ENCODE measurements at regions not wholly inside any gene's neighbourhood (a gene's known extent, or its start where the extent isn't known, plus 50 kb on each side); places are given as distances from the start of the nearest gene placed in this dataset.

- TF ChIP-seq, protein P1, sequence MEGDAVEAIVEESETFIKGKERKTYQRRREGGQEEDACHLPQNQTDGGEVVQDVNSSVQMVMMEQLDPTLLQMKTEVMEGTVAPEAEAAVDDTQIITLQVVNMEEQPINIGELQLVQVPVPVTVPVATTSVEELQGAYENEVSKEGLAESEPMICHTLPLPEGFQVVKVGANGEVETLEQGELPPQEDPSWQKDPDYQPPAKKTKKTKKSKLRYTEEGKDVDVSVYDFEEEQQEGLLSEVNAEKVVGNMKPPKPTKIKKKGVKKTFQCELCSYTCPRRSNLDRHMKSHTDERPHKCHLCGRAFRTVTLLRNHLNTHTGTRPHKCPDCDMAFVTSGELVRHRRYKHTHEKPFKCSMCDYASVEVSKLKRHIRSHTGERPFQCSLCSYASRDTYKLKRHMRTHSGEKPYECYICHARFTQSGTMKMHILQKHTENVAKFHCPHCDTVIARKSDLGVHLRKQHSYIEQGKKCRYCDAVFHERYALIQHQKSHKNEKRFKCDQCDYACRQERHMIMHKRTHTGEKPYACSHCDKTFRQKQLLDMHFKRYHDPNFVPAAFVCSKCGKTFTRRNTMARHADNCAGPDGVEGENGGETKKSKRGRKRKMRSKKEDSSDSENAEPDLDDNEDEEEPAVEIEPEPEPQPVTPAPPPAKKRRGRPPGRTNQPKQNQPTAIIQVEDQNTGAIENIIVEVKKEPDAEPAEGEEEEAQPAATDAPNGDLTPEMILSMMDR (IDR thresholded peaks at IDR 0.05; ENCODE audit: low read depth, low read length): no peak
- no peak for DNase-seq (ENCODE audit: extremely low read depth, low read depth)
Observed at GRCh38 chr1:5331101-5331500, 661.1 kb downstream of the NPHP4 start.

DNA sequence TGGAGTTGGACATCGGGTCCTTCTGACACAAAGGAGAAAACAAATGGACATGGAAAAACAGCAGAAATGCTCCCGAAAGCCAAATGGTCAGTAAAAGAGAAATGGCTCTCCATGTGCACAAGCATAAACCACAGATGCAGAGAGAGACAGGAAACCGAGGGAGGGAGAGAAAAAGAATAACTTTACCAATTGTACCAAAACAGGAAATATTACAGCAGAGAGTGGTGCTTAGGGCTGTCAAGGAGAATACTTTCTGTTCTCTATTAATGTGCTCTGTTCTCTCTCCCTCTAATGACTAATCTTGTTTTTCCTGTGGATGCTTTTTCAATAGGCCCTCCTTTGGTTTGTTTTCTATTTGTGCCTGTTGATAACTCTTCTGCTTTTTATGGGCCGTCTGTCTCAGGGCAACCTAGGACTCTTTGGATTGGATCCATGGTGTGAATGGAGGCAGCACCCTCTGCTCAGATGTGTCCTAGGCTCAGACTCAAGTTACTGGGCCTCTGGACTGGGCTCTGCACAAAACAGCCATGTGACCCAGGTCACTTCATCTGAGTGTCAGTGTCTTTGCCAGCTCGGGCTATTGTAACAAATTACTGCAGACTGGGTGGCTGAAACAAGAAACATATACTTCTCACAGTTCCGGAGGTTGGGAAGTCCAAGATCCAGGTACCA is 663.0 kb downstream of the NPHP4 start:
- no peak for DNase-seq (ENCODE audit: extremely low read depth, low read depth)
- TF ChIP-seq, protein P1 (IDR thresholded peaks at IDR 0.05; ENCODE audit: low read depth, low read length): no peak

GRCh38 chr1:5324883-5325282 is 667.3 kb downstream of the NPHP4 start:
- DNase-seq (ENCODE audit: extremely low read depth, low read depth): no peak
- TF ChIP-seq, protein P1 (IDR thresholded peaks at IDR 0.05; ENCODE audit: low read depth, low read length): no peak

- TF ChIP-seq, protein P1 (IDR thresholded peaks at IDR 0.05; ENCODE audit: low read depth, low read length): no peak
- no peak for DNase-seq (ENCODE audit: extremely low read depth, low read depth)
Observed at GRCh38 chr1:5318143-5318816, 663.9 kb downstream of the AJAP1 start.

DNA sequence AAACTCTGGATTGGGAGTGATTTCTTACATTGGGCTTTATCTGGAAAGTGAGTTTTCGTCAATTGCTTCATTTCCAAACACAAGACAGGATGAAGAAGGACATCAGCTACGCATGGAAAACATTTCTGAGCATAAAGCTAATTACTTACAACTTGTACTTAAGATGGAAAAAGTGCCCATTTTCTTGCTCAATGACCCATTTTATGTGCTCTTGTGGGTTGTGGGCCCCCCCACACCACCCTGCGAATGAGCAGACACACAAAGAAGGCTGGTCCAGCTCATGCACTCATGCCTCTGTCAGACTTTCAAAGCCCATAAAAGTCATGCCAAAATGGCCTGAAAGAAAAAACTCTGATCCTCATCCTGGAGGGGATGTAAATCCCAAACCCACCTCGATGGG is 663.0 kb downstream of the AJAP1 start:
- TF ChIP-seq, protein P1 (IDR thresholded peaks at IDR 0.05; ENCODE audit: low read depth, low read length): no peak
- no peak for DNase-seq (ENCODE audit: extremely low read depth, low read depth)

DNA sequence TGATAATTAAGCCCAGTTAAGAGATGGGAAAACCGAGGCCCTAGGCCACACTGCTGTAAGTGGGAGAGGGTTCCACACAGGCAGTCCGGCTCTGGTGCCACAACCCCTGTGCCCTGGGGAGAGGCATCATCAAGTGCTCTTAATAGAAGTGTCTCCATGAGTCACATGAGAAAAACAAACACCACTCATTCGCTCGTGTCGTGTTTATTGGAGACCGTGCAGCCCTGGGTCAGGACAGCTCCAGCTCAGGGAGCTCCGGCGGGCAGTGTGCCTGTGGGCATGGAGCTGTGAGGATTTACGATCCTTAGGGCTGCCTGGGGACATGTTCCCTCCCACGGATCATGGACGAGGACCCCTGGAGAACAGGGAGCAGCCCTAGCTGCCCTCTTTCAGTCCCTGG is 658.5 kb downstream of the AJAP1 start:
- TF ChIP-seq, protein P1 (IDR thresholded peaks at IDR 0.05; ENCODE audit: low read depth, low read length): no peak
- DNase-seq (ENCODE audit: extremely low read depth, low read depth): no peak

- no peak for DNase-seq (ENCODE audit: extremely low read depth, low read depth)
- TF ChIP-seq, protein P1 (IDR thresholded peaks at IDR 0.05; ENCODE audit: low read depth, low read length): no peak
Observed at GRCh38 chr1:5312293-5312674, 657.9 kb downstream of the AJAP1 start.

All from AG09319 (cell line).